Ectodermal cell (in vitro differentiated cells): ENCODE measurements at regions not wholly inside any gene's neighbourhood (a gene's known extent, or its start where the extent isn't known, plus 50 kb on each side); places are given as distances from the start of the nearest gene placed in this dataset.

Experiments used
- H3K27ac ChIP-seq: 2 replicates; pipeline ENCODE4 v1.7.0; 2013; ENCODE audit warnings: mild to moderate bottlenecking, low read depth, low read length; ENCODE audit not compliant: insufficient read depth, poor library complexity, severe bottlenecking
- H3K27me3 ChIP-seq: 2 replicates; pipeline ENCODE4 v1.7.0; 2013; ENCODE audit warnings: mild to moderate bottlenecking, low read length; ENCODE audit not compliant: insufficient read depth, control insufficient read depth, poor library complexity, severe bottlenecking
- H3K36me3 ChIP-seq: one replicate; pipeline ENCODE4 v1.7.0; 2013; ENCODE audit warnings: low read length; ENCODE audit not compliant: control insufficient read depth, insufficient read depth
- H3K4me1 ChIP-seq: one replicate; pipeline ENCODE4 v1.7.0; 2013; ENCODE audit warnings: low read length; ENCODE audit not compliant: control insufficient read depth, insufficient read depth
- H3K4me3 ChIP-seq: 2 replicates; pipeline ENCODE4 v1.7.0; 2013; ENCODE audit warnings: low read depth, low read length, control low read depth; ENCODE audit not compliant: insufficient read depth
- H3K9me3 ChIP-seq: 2 replicates; pipeline ENCODE4 v1.7.0; 2013; ENCODE audit warnings: mild to moderate bottlenecking, low read length, moderate library complexity; ENCODE audit not compliant: control insufficient read depth
- WGBS, 2 experiments: methylation state at CpG; one replicate each; pipeline ENCODE4 v1.1.7; 2013; ENCODE audit warnings: missing lambda C conversion rate in 2 of 2; 5-methylcytosine and 5-hydroxymethylcytosine counted together

DNA sequence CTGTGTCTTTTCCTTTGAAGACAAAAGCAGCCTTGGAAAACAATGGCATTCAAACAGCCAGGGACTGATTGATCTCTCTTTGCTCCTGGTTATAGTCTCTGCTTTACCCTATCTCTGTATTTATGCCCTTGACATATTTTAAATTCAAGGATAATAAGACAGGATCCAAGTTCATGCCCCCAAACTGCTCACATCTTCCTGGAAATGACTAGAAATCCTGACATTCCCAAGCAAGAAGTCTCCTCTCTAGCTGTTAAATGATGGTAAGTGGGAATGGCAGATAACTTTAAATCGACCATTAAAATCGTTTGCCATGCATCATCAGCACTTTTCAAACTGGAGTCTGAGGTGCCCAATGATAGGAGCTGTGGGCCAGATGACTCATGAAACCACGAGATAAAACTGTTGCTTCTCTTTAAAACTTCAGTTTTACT, 435.6 kb downstream of the FOXO1 start:
- H3K9me3 ChIP-seq = no peaks in the 10 kb centered on the region
- 92 to 93% methylated on average over 3 of the region's 3 CpGs for WGBS, 2 experiments
- peaks cover 11% of the 10 kb centered on the region for H3K4me1 ChIP-seq
- no peaks in the 10 kb centered on the region for H3K27me3 ChIP-seq
- no peak overlapping the region for H3K4me3 ChIP-seq
- H3K27ac ChIP-seq = no peak overlapping the region
- no peaks in the 10 kb centered on the region for H3K36me3 ChIP-seq

DNA sequence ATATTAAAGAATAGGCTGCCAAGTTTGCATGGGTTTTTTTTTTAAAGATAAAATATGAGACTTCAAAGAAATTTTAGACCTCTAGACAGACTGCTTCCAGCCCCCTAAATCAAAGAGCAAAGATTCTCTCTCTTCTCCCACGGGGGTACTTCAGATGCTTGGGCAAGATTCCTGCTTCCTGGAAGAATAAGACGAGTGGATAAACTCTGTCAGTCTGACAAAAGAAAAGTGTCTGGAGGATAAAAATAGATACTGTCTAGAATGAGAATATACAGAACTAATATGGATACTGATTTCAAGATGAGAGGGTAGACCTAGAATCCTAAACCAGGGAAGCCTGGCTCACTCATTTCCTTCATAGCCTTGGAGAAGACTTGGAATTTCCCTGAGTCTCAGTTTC, 435.1 kb downstream of the FOXO1 start:
- peaks cover 11% of the 10 kb centered on the region for H3K4me1 ChIP-seq
- H3K27me3 ChIP-seq = no peaks in the 10 kb centered on the region
- WGBS, 2 experiments = 97 to 98% methylated on average over 2 of the region's 2 CpGs
- H3K9me3 ChIP-seq = no peaks in the 10 kb centered on the region
- H3K4me3 ChIP-seq = no peak overlapping the region
- H3K27ac ChIP-seq = no peak overlapping the region
- no peaks in the 10 kb centered on the region for H3K36me3 ChIP-seq

- H3K27ac ChIP-seq = no peak overlapping the region
- no peaks in the 10 kb centered on the region for H3K27me3 ChIP-seq
- H3K9me3 ChIP-seq = no peaks in the 10 kb centered on the region
- H3K4me3 ChIP-seq = no peak overlapping the region
- H3K4me1 ChIP-seq = peaks cover 11% of the 10 kb centered on the region
- 91 to 97% methylated on average over 3 of the region's 3 CpGs for WGBS, 2 experiments
- H3K36me3 ChIP-seq = no peaks in the 10 kb centered on the region
These were observed 434.7 kb downstream of the FOXO1 start for GRCh38 chr13:40231751-40232150.

DNA sequence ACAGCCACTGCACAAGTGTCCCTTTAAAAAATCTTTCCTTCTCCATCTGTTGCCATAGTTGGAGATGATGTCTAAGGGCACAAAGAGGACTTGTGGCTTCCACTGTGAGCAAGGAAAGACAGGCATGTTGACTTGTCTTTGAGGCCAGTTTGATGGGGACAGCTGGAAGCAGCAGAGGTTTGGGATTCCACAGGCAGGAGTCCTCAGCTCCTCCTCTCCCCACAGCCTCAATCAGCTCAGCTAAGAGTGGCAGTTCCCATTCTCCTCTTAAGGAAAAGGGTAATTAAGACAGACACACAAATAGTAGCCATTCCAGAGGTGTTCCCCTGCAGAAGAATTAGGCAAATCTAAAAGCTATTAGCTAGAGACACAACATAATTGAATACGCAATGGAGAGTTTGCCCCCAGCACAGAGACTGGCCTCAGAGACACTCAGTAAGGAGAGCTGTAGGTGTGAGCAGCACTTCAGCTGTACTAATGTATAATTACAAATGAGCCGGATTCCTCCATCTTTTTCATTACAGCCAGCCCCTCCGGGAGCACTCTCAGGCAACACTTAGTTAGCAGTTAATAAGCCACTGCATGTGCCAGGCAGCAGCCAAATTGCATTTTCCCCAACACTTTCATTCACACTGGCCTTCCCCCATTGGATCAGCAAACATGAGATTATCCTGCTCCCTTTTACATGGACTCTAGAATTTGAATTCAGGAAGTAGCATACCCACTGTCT, 434.0 kb downstream of the FOXO1 start:
- H3K4me3 ChIP-seq = no peak overlapping the region
- no peaks in the 10 kb centered on the region for H3K36me3 ChIP-seq
- H3K27ac ChIP-seq = no peak overlapping the region
- WGBS, 2 experiments = 75 to 86% methylated on average over 3 of the region's 3 CpGs
- H3K27me3 ChIP-seq = no peaks in the 10 kb centered on the region
- H3K9me3 ChIP-seq = no peaks in the 10 kb centered on the region
- peaks cover 11% of the 10 kb centered on the region for H3K4me1 ChIP-seq

DNA sequence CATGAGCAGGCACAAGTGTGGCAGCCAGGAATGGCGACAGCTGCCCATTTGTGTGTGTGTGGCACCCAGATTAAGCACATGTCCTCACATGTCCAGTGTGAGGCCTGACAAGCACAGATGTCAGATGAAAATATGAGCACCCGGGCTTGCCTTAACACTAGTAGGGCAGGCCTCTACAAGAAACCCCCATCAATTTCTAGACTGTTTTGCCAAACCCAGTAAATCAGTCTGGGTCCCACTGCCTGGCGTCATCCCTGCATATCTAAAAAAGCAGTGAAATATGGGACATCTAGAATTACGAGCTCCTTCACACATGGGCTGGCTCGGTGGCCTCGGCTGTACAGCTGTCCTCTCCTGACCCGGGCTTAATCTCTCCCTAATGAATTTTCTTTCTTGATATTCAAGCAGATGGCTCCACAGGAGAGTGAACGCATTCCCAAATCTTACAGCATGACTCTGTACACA, 432.7 kb downstream of the FOXO1 start:
- Histone ChIP-seq H3K4me1 (peaks cover 11% of the 10 kb centered on the region), H3K36me3 (no peaks in the 10 kb centered on the region), H3K27ac (no peak overlapping the region), H3K9me3 (no peaks in the 10 kb centered on the region), H3K4me3 (no peak overlapping the region), H3K27me3 (no peaks in the 10 kb centered on the region)
- 95 to 96% methylated on average over 8 of the region's 8 CpGs for WGBS, 2 experiments

GRCh38 chr13:40235160-40235796, 431.2 kb downstream of the FOXO1 start:
- 96 to 97% methylated on average over 6 of the region's 6 CpGs for WGBS, 2 experiments
- Histone ChIP-seq H3K9me3 (no peaks in the 10 kb centered on the region), H3K27ac (no peak overlapping the region)

GRCh38 chr13:40236566-40237168, 429.8 kb downstream of the FOXO1 start:
- Histone ChIP-seq H3K4me3 (no peak overlapping the region), H3K27ac (no peak overlapping the region), H3K9me3 (no peaks in the 10 kb centered on the region), H3K27me3 (no peaks in the 10 kb centered on the region), H3K36me3 (no peaks in the 10 kb centered on the region), H3K4me1 (peaks cover 3% of the 10 kb centered on the region)
- 83% methylated on average over 11 of the region's 12 CpGs for WGBS, 2 experiments

More at GRCh38 chr13:40235160-40235796, 431.2 kb downstream of the FOXO1 start:
- no peaks in the 10 kb centered on the region for H3K27me3 ChIP-seq
- H3K4me3 ChIP-seq = no peak overlapping the region
- H3K36me3 ChIP-seq = no peaks in the 10 kb centered on the region
- peaks cover 10% of the 10 kb centered on the region for H3K4me1 ChIP-seq

- Histone ChIP-seq H3K36me3 (no peaks in the 10 kb centered on the region), H3K27ac (no peak overlapping the region), H3K27me3 (no peaks in the 10 kb centered on the region), H3K4me3 (no peak overlapping the region), H3K4me1 (no peaks in the 10 kb centered on the region), H3K9me3 (no peaks in the 10 kb centered on the region)
- WGBS, 2 experiments = 92 to 93% methylated on average over 3 of the region's 3 CpGs
These were observed 427.7 kb downstream of the FOXO1 start for GRCh38 chr13:40238761-40239160.

DNA sequence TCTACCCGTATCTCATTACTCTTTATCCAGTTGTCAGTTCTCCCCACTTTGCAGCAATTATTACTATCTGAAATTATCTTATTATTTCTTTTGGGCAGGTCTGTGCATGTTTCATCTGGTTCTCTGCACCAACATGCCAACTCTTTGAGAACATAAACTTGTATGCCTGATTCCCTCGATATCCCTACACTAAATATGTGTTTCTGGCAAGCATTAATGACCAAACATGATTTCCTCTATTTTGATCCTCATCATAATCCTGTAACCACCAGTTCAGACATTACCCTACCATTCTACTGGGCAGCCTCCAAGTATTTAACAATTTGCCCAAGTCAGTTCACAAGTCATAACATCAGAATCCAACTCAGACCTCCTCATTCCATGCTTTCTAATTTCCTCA, 426.1 kb downstream of the FOXO1 start:
- Histone ChIP-seq H3K4me1 (no peaks in the 10 kb centered on the region), H3K36me3 (no peaks in the 10 kb centered on the region), H3K27me3 (no peaks in the 10 kb centered on the region), H3K4me3 (no peak overlapping the region), H3K27ac (no peak overlapping the region), H3K9me3 (no peaks in the 10 kb centered on the region)
- 89 to 91% methylated on average over 2 of the region's 2 CpGs for WGBS, 2 experiments

- H3K9me3 ChIP-seq = no peaks in the 10 kb centered on the region
- no peaks in the 10 kb centered on the region for H3K4me1 ChIP-seq
- WGBS, 2 experiments = 79 to 91% methylated on average over 2 to 3 of the region's 3 CpGs
- no peaks in the 10 kb centered on the region for H3K36me3 ChIP-seq
- H3K4me3 ChIP-seq = no peak overlapping the region
- no peak overlapping the region for H3K27ac ChIP-seq
- H3K27me3 ChIP-seq = no peaks in the 10 kb centered on the region
These were observed 425.2 kb downstream of the FOXO1 start for GRCh38 chr13:40241125-40241798.
